ENCODE measurements at regions not wholly inside any gene's neighbourhood (a gene's known extent, or its start where the extent isn't known, plus 50 kb on each side); places are given as distances from the start of the nearest gene placed in this dataset.
"Not testable (repeated sequence)": the region's sequence is repeated elsewhere in the genome, so short reads cannot be mapped to it uniquely, and the experiment has no call there.

GRCh38 chr14:106323970-106324369 lies 797.6 kb downstream of the TMEM121 start:
- TF ChIP-seq POLR2A (IDR thresholded peaks at IDR 0.05): not testable (repeated sequence)
- TF ChIP-seq, protein P1, sequence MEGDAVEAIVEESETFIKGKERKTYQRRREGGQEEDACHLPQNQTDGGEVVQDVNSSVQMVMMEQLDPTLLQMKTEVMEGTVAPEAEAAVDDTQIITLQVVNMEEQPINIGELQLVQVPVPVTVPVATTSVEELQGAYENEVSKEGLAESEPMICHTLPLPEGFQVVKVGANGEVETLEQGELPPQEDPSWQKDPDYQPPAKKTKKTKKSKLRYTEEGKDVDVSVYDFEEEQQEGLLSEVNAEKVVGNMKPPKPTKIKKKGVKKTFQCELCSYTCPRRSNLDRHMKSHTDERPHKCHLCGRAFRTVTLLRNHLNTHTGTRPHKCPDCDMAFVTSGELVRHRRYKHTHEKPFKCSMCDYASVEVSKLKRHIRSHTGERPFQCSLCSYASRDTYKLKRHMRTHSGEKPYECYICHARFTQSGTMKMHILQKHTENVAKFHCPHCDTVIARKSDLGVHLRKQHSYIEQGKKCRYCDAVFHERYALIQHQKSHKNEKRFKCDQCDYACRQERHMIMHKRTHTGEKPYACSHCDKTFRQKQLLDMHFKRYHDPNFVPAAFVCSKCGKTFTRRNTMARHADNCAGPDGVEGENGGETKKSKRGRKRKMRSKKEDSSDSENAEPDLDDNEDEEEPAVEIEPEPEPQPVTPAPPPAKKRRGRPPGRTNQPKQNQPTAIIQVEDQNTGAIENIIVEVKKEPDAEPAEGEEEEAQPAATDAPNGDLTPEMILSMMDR (IDR thresholded peaks at IDR 0.05): not testable (repeated sequence)

Data from heart left ventricle (tissue), 13 donors.